NOMO-1 (cell line): ENCODE measurements at regions not wholly inside any gene's neighbourhood (a gene's known extent, or its start where the extent isn't known, plus 50 kb on each side); places are given as distances from the start of the nearest gene placed in this dataset.
A peak's percentile ranks its signal among the peaks of the same experiment; 100 is the strongest.

Source experiments
- DNase-seq, 2 experiments: peaks; one replicate each; lab custom pipeline; 2025; ENCODE audit not compliant: unreplicated experiment in 2 of 2; lab: John Stamatoyannopoulos, UW

- no peak for DNase-seq
These were observed 79.0 kb upstream of the SYT6 start for GRCh38 chr1:114232691-114233090.

GRCh38 chr1:114231301-114231700 is 77.6 kb upstream of the SYT6 start:
- DNase-seq: no peak

DNA sequence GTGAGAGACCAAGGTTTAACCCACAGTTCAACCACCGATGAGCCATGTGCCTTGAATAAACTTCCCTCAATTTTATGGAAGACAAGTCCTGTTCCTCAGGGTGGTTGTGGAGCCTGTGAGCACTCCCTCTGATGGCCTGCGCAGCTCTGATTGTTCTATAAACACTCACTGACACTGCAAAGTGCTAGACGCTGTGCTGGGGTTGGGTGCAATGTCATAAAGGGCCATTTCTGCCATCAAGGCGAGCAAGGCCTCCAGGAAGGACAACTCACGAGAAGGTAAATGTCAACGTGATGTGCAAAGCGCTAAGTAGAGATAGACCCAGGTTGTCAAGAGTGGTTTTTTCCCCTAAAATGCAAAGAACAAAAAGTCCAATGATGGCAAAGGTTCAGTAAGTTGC is 75.7 kb upstream of the SYT6 start:
- no peak for DNase-seq

DNA sequence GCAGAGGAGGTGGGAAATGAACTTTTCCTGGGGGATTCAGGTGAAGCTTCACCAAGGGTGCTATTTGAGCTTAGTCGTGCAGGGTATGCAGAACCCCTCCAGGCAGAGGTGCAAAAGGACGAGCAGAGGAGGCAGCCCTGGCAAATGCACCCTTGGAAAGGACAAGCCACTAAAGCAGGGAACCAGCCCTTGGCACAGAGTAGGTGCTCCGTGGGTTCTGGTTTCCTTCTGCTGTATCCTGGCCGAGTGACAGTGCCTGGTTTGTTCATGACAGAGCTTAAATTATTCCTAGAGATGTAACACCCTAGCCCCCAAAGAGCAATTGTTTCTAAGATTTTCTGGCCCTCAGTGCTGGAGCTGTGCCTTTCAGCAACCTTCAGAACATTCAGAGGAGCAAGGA is 73.4 kb upstream of the SYT6 start:
- DNase-seq: no peak

- no peak for DNase-seq
These were observed 70.7 kb upstream of the SYT6 start for GRCh38 chr1:114224196-114224907.

DNA sequence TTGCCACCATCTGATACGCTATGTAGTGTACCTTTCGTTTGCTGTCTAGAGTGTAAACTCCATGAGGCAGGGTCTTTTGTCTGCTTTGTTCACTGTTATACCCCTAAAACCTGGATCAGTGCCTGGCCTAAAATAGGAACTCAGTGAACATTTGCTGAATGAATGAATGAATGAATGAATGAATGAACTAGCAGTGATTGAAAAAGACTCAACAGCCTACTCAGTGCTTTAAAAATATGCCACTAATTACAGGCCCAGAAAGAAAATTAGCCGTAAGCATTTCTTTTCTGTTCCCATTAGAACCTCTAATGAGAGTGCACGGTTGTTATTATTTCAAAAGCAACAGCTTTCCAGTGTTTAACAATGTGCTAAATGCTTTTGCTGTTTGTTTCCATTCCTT is 69.3 kb upstream of the SYT6 start:
- no peak for DNase-seq

DNA sequence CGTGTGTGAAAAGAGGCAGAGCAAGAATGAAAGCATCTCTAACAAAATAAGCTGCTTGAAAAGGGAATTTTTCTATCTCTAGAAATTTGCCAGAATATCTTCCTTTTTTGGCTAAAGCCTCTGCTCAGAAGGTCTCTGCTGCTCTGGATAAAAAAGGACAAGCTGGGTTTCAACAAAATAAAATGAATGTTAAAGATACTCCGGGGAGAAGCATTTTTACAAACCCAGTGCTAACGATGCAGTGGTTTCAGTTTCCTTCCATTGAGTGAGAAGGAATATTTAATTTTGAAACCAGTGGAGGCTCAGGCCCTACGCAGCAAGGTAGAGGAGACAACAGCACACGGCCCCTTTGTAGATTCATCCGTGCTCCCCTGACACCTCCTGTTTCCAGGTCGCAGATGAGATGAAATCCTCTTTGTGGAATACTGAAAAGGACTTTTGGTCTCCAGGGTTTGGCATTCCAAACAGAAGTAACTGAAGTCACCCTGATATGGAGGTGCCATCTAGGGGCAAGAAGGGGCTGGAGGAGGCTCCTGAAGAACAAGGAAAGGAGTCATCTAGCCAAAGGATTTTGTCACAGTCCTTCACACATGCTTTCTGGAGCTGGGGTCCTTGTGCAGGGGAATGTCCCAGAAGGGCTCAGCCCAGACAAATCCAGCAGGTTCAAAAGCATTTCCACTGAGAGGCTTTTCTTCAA is 65.7 kb upstream of the SYT6 start:
- DNase-seq: no peak

DNA sequence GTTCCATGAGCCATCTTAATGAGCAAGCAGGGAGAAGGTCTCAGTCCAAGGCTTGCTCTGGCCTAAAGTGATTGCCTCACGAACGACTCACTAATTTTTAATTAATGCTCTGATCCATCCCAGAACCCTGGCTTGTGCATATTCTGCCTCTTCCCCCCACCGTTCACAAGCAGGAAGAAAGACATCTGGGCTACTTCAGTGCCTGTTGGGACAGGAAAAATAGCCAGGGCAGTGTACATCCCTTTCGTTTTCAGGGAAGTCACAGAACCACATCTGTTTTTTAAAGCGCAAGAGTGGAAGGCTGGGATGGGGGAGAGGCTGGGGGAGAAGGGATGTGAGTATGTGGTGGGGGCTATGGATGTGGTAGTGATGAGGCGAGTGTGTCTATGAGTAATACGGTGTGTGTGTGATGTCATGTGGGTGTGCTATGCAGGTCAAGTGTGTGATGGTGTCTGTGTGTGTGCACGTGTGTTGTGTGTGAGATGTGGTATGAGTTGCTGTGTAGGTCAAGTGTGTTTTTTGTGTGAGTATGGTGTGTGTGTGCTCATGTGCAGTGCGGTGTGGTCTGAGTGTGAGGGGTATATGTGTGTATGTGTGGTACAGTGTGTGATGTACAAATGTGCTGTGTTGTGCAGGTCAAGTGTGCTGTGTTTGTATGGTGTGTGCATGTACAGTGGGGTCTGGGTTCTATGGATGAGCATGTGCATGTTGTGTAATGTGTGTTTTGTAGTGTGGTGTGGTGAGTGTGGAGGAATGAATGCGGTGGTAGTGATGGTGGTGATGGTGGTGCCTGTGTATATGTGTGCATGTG is 64.9 kb upstream of the SYT6 start:
- DNase-seq: no peak

DNA sequence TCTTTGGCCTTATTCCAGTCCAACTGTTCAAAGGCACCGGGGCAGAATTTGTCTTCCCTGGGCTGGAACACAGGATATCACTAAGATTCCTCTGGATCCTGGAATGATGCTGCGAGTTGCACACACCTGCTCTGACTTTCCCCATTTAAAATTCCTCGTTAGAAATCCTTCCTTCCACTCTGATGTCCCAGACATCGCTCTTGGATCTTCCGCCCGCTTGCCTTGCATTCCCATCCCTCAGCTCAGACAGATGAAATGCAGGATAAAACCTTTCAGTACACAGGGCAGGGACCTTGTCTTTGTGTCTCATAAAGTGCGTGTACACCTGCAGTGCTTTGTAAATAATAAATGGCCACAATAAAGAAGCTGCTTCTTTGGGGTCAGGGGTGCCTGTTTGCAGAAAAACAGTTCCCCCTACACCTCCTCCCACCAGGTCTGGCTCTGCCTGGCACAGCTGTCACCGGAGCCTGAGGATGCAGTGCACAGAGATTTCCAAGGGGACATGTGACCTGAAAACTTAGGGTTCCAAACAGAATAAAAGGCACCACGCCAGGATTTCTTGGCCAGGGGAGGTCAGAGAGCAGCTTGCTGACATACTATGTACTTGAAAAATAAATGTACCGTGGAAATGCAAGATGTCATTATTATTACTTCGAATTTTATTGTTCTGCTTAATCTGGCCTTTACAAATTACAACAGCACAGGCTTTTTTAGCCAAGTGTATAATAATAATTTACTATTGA is 62.9 kb upstream of the SYT6 start:
- no peak for DNase-seq

- DNase-seq: no peak
These were observed 61.8 kb upstream of the SYT6 start for GRCh38 chr1:114215436-114215835.

GRCh38 chr1:114214016-114214415 is 60.3 kb upstream of the SYT6 start:
- DNase-seq: no peak

DNA sequence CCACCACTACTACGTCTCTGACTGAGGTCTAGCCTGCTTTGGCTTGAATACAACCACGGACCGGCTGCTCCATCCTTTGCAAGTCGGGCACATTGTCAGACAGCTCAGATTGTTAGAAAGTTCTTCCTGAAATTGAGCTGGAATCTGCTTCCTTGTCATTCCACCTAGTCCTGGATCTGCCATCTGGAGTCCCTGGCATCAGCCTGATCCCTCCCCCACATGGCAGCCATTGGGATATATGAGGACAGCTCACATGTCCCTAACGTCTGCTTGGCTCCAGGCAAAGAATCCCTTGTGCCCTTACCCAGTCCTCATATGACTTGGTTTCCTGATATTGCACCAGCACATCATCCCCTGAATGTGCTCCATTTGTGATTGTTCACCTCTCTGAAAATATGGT is 56.3 kb upstream of the SYT6 start:
- no peak for DNase-seq

DNA sequence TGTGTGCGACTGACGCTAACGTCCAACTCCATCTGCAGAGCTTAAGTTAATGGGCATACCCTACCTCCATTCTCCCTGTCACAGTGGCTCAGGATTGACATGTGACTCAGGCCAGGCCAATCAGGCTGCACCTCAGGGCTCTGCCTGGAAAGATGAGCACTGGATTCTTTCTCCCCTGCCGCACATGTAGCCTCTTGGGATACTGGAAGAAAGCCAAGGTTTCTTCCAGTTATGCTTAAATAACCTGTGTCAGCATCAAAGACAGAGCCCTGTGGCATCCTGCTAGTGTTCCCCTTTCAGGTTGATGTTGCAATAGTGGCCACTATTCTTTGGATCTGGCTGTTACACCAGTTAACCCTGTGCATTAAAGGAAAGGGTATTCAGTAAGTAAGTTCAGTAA is 55.0 kb upstream of the SYT6 start:
- DNase-seq: peak in 1 of 2 experiments; percentile 38

DNA sequence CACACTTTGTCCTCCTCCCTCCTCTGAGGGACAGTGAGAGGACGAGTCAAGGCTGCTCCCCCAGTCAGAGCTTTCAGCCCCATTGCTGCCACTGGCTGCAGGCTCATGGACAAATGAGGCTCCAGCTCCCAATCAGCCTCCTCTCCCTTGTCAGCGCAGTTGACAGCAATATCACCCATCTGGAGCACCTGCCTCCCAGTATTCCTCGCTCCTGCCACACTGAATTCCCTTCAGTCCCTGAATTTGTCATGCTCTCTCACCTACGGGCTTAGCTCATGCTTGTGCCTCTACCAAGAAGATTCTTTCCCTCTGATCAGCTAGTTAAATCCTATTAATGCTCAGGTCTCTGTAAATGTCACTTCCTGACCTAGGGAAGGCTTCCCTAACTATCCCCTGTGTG is 54.4 kb upstream of the SYT6 start:
- DNase-seq: no peak

GRCh38 chr1:114207635-114208034 is 54.0 kb upstream of the SYT6 start:
- no peak for DNase-seq

DNA sequence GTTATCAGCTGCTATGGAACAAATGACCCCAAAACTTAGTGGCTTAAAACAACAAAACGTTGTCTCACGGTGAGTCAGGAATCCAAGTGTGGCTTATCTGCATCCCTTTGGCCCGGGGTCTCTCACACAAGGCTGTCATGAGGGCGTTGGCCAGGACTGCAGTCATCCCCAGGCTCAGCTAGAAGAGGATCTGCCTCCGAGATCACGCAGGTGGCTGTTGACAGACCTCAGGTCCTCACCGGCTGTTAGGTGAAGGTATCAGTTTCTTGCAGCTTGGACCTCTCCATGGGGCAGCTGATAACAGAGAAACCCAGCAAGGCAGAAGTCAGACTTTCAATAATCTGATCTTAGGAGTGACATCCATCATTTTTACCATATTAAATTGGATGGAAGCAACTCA is 52.7 kb upstream of the SYT6 start:
- no peak for DNase-seq

DNA sequence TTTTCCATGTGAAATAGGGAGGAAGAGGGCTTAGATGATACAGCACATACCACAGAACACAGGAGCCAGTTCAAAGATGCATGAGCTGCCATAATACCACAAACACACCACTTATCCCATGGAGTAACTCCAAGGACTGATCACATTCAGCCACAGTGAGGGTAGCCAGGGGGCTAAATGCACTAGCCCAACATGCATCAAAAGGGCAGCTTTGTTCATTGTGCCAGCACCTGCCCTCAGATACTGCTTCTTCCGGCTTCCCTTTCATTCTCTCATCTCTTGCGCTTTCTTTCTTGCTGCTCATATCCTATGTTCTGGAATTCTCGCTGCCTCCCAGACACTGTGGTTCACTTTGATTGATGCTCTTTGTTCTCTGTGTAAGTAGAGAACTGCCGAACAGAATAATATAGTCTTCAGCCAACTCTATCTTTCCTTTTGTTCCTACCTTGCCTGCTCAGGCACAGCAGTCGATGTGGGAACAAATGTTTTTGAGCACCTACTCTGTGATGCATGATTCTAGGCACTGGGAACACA is 50.0 kb upstream of the SYT6 start:
- DNase-seq: no peak
